NCI-H146 treated with DMSO at 0.1 percent for 48 hours (cell line): ENCODE measurements at regions not wholly inside any gene's neighbourhood (a gene's known extent, or its start where the extent isn't known, plus 50 kb on each side); places are given as distances from the start of the nearest gene placed in this dataset.
"Not testable (repeated sequence)": the region's sequence is repeated elsewhere in the genome, so short reads cannot be mapped to it uniquely, and the experiment has no call there.

Source experiments
- DNase-seq: peaks from one replicate; lab custom pipeline; 2025; ENCODE audit not compliant: unreplicated experiment; lab: John Stamatoyannopoulos, UW

GRCh38 chr10:22825841-22826240 lies 102.0 kb upstream of the ARMC3 start:
- peak; percentile 24 for DNase-seq

- no peak for DNase-seq
Measured at GRCh38 chr10:22824984-22825383, 102.9 kb upstream of the ARMC3 start.

DNA sequence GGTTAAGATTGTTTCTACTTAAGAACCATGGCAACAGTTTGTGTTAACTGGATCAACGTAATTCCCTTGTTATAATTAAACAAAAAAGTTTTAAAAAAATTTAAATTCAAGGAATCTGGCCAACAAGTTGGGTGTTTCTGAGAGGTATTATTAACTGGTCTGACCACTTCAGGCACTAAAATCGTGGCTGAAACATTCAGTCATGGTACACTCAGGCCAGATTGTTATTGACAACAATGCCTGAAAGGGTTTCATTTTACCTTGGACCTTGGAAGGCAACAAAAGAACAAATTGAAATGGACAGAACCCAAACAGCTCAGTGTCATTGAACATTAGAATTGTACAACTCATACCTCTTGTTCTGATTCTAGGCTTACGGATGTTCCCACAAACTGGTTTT lies 103.3 kb upstream of the ARMC3 start:
- no peak for DNase-seq

- DNase-seq = no peak
Measured at GRCh38 chr10:22823109-22823508, 104.7 kb upstream of the ARMC3 start.

DNA sequence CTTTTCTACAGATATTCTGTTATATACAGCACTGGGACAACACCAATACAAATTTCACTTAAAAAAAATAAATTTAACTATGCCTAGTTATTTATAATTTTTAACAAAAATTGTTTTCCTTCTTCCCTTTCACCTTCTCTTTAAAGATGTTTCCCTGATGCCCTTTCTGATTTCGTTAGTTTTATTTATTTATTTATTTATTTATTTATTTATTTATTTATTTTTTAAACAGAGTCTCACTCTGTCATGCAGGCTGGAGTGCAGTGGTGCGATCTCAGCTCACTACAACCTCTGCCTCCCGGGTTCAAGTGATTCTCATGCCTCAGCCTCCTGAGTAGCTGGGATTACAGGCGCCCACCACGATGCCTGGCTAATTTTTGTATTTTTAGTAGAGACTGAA lies 105.9 kb upstream of the ARMC3 start:
- DNase-seq = not testable (repeated sequence)

GRCh38 chr10:22821501-22821900 lies 106.4 kb upstream of the ARMC3 start:
- no peak for DNase-seq

GRCh38 chr10:22816298-22816653 lies 101.9 kb upstream of the PIP4K2A start:
- no peak for DNase-seq

GRCh38 chr10:22810643-22811465 lies 96.5 kb upstream of the PIP4K2A start:
- DNase-seq = no peak

DNA sequence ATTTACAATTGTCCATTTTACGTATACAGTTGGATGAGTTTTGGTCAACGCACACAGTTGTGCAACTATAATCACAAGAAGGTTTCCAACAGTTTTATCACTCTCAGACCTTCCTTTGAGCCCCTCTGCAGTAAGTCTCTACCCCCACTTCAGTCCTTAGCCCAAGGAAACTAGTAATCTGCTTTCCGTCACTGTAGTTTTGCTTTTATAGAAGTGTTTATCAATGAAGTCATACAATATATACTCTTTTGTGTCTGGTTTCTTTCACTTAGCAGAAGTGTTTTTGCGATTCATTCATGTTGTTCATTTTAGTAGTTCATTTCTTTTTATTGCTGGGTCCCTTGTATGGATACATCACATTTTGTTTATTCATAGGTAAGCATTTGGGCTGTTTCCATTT lies 92.9 kb upstream of the PIP4K2A start:
- no peak for DNase-seq

DNA sequence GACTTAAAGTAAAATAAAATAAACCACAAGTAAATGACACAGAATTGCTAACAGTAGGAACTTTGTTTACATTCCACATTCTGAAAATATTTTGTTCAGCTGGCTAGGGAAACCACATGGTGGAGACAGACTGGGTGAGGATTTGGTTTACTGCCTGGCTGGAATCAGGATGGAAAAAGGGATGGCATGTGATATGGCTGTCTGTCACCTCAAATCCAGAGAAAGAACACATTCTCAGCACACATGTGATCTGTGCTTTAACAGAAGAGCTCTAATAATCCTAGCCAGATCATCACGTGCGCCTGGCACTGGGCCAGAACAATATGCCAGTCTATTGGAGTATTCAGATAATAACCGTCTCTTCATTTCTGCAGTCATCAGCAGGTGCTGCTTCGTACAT lies 90.9 kb upstream of the PIP4K2A start:
- peak; percentile 78 for DNase-seq

GRCh38 chr10:22803261-22803885 lies 89.0 kb upstream of the PIP4K2A start:
- no peak for DNase-seq

GRCh38 chr10:22801785-22802184 lies 87.4 kb upstream of the PIP4K2A start:
- no peak for DNase-seq

- not testable (repeated sequence) for DNase-seq
Measured at GRCh38 chr10:22797796-22798195, 83.4 kb upstream of the PIP4K2A start.

GRCh38 chr10:22795546-22795945 lies 81.2 kb upstream of the PIP4K2A start:
- DNase-seq = no peak

DNA sequence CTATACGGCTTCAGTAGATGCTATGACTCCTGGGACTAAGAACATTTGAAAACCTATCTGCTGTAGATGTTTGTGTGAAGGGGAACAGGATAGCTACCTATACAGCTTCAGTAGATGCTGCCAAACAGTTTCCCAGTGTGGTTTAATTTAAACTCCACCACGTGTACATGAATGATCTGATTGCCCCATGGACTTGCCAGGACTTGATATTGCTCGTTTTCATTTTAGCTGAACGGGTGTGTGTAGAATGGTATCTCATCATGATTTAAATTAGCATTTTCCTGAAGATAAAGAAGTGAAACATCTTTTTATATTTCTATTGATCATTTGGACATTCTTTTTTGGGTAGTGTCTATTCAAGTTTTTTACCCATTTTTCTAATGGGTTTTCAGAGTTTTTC lies 77.8 kb upstream of the PIP4K2A start:
- DNase-seq = no peak

- DNase-seq = no peak
Measured at GRCh38 chr10:22791665-22792064, 77.3 kb upstream of the PIP4K2A start.

GRCh38 chr10:22784668-22785067 lies 70.3 kb upstream of the PIP4K2A start:
- no peak for DNase-seq

GRCh38 chr10:22783807-22784206 lies 69.4 kb upstream of the PIP4K2A start:
- no peak for DNase-seq

DNA sequence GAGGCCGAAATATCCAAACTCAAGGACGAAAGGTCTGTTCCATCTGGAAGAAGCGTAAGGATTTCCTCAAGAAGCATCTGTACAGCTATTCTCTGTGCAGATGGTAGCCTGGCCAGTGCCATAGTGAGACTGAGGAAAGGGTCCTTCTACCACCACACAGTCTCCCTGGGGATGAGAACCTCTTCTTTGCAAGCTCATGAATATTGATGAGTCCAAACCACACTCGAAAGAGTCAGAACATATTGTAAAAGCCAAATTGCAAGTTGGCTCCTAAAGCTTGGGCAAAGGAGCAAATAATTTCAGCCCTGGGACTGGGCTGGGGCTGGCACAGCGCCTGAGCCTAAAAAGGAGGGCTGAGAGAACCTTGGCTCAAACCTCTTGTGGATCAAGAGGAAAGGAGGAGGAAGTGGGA lies 66.1 kb upstream of the PIP4K2A start:
- no peak for DNase-seq

- no peak for DNase-seq
Measured at GRCh38 chr10:22779331-22780019, 65.1 kb upstream of the PIP4K2A start.

GRCh38 chr10:22774102-22774501 lies 59.7 kb upstream of the PIP4K2A start:
- DNase-seq = no peak

GRCh38 chr10:22771631-22772030 lies 57.3 kb upstream of the PIP4K2A start:
- not testable (repeated sequence) for DNase-seq
